C4-2B (cell line): ENCODE measurements at regions not wholly inside any gene's neighbourhood (a gene's known extent, or its start where the extent isn't known, plus 50 kb on each side); places are given as distances from the start of the nearest gene placed in this dataset.

ENCODE experiments used
- ZFX ChIP-seq: fragments of 450-650 bp; IDR thresholded peaks from 2 replicates; pipeline ENCODE4 v1.6.1; 2017
- TF ChIP-seq, protein P1 (sequence below): fragments of 450-650 bp; conservative IDR thresholded peaks from 2 replicates; pipeline ENCODE4 v1.5.1; 2017; ENCODE audit warnings: mild to moderate bottlenecking

GRCh38 chr5:175035882-175036533, 311.6 kb downstream of the MSX2 start:
- TF ChIP-seq, protein P1, sequence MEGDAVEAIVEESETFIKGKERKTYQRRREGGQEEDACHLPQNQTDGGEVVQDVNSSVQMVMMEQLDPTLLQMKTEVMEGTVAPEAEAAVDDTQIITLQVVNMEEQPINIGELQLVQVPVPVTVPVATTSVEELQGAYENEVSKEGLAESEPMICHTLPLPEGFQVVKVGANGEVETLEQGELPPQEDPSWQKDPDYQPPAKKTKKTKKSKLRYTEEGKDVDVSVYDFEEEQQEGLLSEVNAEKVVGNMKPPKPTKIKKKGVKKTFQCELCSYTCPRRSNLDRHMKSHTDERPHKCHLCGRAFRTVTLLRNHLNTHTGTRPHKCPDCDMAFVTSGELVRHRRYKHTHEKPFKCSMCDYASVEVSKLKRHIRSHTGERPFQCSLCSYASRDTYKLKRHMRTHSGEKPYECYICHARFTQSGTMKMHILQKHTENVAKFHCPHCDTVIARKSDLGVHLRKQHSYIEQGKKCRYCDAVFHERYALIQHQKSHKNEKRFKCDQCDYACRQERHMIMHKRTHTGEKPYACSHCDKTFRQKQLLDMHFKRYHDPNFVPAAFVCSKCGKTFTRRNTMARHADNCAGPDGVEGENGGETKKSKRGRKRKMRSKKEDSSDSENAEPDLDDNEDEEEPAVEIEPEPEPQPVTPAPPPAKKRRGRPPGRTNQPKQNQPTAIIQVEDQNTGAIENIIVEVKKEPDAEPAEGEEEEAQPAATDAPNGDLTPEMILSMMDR = peak; percentile 7; the same call in 1 of the 2 replicates
- no peak for TF ChIP-seq ZFX
